Neural cell (in vitro differentiated cells): ENCODE measurements at regions not wholly inside any gene's neighbourhood (a gene's known extent, or its start where the extent isn't known, plus 50 kb on each side); places are given as distances from the start of the nearest gene placed in this dataset.

Experiments used
- EP300 ChIP-seq: fragments of 450-650 bp; conservative IDR thresholded peaks from 2 replicates; pipeline ENCODE4 v1.6.1; 2014; ENCODE audit warnings: antibody characterized with exemption, mild to moderate bottlenecking, moderate library complexity; ENCODE audit not compliant: poor library complexity, severe bottlenecking
- MXI1 ChIP-seq: fragments of 450-650 bp; conservative IDR thresholded peaks from 2 replicates; pipeline ENCODE4 v1.6.1; 2014; ENCODE audit warnings: antibody characterized with exemption, mild to moderate bottlenecking; ENCODE audit not compliant: poor library complexity, severe bottlenecking
- POLR2AphosphoS5 ChIP-seq: IDR thresholded peaks from 2 replicates; pipeline ENCODE4 v1.6.1; 2012
- TAF1 ChIP-seq: IDR thresholded peaks from 2 replicates; pipeline ENCODE4 v1.6.1; 2012; ENCODE audit warnings: low read depth
- TF ChIP-seq, protein P1 (sequence below): fragments of 450-650 bp; IDR thresholded peaks from 2 replicates; pipeline ENCODE4 v1.5.1; 2014; ENCODE audit warnings: antibody characterized with exemption, mild to moderate bottlenecking, moderate library complexity; ENCODE audit not compliant: poor library complexity, severe bottlenecking

DNA sequence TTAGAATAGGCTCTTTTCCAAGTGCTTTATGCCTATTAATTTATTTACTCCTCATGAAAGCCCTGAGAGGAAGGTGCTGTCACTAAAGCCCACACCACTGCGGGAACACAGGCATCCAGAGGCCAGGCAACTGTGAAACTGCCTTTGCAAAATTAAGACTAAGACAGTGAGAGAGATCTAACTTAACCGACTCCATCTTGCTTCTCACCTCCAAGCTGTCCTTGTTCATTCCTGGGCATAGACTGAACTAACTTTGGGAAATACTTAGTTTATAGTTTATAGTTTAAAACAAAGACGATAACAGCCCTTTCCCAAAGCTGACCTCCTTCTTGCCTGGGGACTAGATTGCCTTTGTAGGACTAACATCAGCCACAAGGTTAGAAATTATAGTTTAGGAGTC lies 80.1 kb downstream of the RSPH3 start:
- TF ChIP-seq, protein P1, sequence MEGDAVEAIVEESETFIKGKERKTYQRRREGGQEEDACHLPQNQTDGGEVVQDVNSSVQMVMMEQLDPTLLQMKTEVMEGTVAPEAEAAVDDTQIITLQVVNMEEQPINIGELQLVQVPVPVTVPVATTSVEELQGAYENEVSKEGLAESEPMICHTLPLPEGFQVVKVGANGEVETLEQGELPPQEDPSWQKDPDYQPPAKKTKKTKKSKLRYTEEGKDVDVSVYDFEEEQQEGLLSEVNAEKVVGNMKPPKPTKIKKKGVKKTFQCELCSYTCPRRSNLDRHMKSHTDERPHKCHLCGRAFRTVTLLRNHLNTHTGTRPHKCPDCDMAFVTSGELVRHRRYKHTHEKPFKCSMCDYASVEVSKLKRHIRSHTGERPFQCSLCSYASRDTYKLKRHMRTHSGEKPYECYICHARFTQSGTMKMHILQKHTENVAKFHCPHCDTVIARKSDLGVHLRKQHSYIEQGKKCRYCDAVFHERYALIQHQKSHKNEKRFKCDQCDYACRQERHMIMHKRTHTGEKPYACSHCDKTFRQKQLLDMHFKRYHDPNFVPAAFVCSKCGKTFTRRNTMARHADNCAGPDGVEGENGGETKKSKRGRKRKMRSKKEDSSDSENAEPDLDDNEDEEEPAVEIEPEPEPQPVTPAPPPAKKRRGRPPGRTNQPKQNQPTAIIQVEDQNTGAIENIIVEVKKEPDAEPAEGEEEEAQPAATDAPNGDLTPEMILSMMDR: no peak
- TF ChIP-seq POLR2AphosphoS5 (no peak), TAF1 (no peak), EP300 (no peak), MXI1 (no peak)
